Lower lobe of right lung (tissue), 2 donors: ENCODE measurements at regions not wholly inside any gene's neighbourhood (a gene's known extent, or its start where the extent isn't known, plus 50 kb on each side); places are given as distances from the start of the nearest gene placed in this dataset.

Experiments used
- ATAC-seq, 2 donors: fragments of 200-7000 bp; cut with Tn5 transposase; one replicate each; pipeline ENCODE4 v1.9.1; 2020 to 2022; ENCODE audit warnings: mild to moderate bottlenecking in 2 of 2, moderate library complexity in 2 of 2
- DNase-seq: peaks from one replicate; pipeline ENCODE4 v3.0.0-alpha.2; 2020
- H3K27ac ChIP-seq: fragments of 200-600 bp; one replicate; pipeline ENCODE4 v1.8.0; 2022
- H3K27me3 ChIP-seq: fragments of 200-600 bp; one replicate; pipeline ENCODE4 v1.8.0; 2022; ENCODE audit warnings: low read depth
- H3K36me3 ChIP-seq: fragments of 200-600 bp; one replicate; pipeline ENCODE4 v1.8.0; 2022; ENCODE audit warnings: mild to moderate bottlenecking
- H3K4me1 ChIP-seq: fragments of 200-600 bp; one replicate; pipeline ENCODE4 v1.8.0; 2022
- H3K4me3 ChIP-seq: fragments of 200-600 bp; one replicate; pipeline ENCODE4 v1.8.0; 2022; ENCODE audit warnings: mild to moderate bottlenecking
- H3K9me3 ChIP-seq: fragments of 200-600 bp; one replicate; pipeline ENCODE4 v1.8.0; 2022
- CTCF ChIP-seq: fragments of 200-600 bp; IDR thresholded peaks from one replicate; pipeline ENCODE4 v1.8.0; 2022; ENCODE audit warnings: antibody characterized with exemption, mild to moderate bottlenecking
- intact Hi-C: fragments of 100-400 bp; cut with DNase I; formaldehyde crosslinking; loops from one replicate; pipeline ENCODE4 v1.11.0; 2022
- donor health status: DM: no; HTN: yes; CAD: no; lungs with severe emphysema.

GRCh38 chr2:139495851-139496250 lies 715.7 kb upstream of the NXPH2 start:
- DNase-seq (no peak), ATAC-seq (no peak)
- intact Hi-C loops = no loop called here
- no peak overlapping the region for H3K4me3 ChIP-seq
- no peak overlapping the region for H3K27ac ChIP-seq
- H3K9me3 ChIP-seq = no peaks in the 10 kb centered on the region
- H3K4me1 ChIP-seq = no peaks in the 10 kb centered on the region
- H3K36me3 ChIP-seq = no peaks in the 10 kb centered on the region
- no peaks in the 10 kb centered on the region for H3K27me3 ChIP-seq
- TF ChIP-seq CTCF = no peak

GRCh38 chr2:139492131-139492680 lies 712.0 kb upstream of the NXPH2 start:
- ATAC-seq = no peak

GRCh38 chr2:139480161-139480650 lies 700.0 kb upstream of the NXPH2 start:
- H3K4me3 ChIP-seq = no peak overlapping the region
- no peak for DNase-seq
- ATAC-seq = no peak
- H3K9me3 ChIP-seq = no peaks in the 10 kb centered on the region
- no peak for TF ChIP-seq CTCF
- intact Hi-C loops = no loop called here
- H3K4me1 ChIP-seq = no peaks in the 10 kb centered on the region
- H3K36me3 ChIP-seq = no peaks in the 10 kb centered on the region
- H3K27me3 ChIP-seq = no peaks in the 10 kb centered on the region
- H3K27ac ChIP-seq = no peak overlapping the region

More at GRCh38 chr2:139492131-139492680, 712.0 kb upstream of the NXPH2 start:
- Histone ChIP-seq H3K9me3 (no peaks in the 10 kb centered on the region), H3K4me1 (no peaks in the 10 kb centered on the region), H3K27me3 (no peaks in the 10 kb centered on the region), H3K27ac (no peak overlapping the region), H3K36me3 (no peaks in the 10 kb centered on the region), H3K4me3 (no peak overlapping the region)
- intact Hi-C loops = no loop called here
- DNase-seq = no peak
- no peak for TF ChIP-seq CTCF

GRCh38 chr2:139478165-139478914 lies 698.1 kb upstream of the NXPH2 start:
- intact Hi-C loops = no loop called here
- ATAC-seq (no peak), DNase-seq (no peak)
- Histone ChIP-seq H3K9me3 (no peaks in the 10 kb centered on the region), H3K36me3 (no peaks in the 10 kb centered on the region), H3K27me3 (no peaks in the 10 kb centered on the region), H3K4me3 (no peak overlapping the region), H3K27ac (no peak overlapping the region), H3K4me1 (no peaks in the 10 kb centered on the region)
- TF ChIP-seq CTCF = no peak

GRCh38 chr2:139477618-139478017 lies 697.4 kb upstream of the NXPH2 start:
- Histone ChIP-seq H3K36me3 (no peaks in the 10 kb centered on the region), H3K4me3 (no peak overlapping the region), H3K4me1 (no peaks in the 10 kb centered on the region), H3K9me3 (no peaks in the 10 kb centered on the region), H3K27ac (no peak overlapping the region), H3K27me3 (no peaks in the 10 kb centered on the region)
- intact Hi-C loops = no loop called here
- TF ChIP-seq CTCF = no peak
- DNase-seq (no peak), ATAC-seq (no peak)
